WTC11 (cell line): ENCODE measurements at regions not wholly inside any gene's neighbourhood (a gene's known extent, or its start where the extent isn't known, plus 50 kb on each side); places are given as distances from the start of the nearest gene placed in this dataset.

Source experiments
- ATF3 ChIP-seq: sonication (generic); formaldehyde crosslinking; conservative IDR thresholded peaks from 2 replicates; pipeline ENCODE4 v1.8.1; 2022; ENCODE audit warnings: mild to moderate bottlenecking, missing genetic modification reagents
- CREB1 ChIP-seq: sonication (generic); formaldehyde crosslinking; IDR thresholded peaks from 2 replicates; pipeline ENCODE4 v1.8.0; 2023; ENCODE audit warnings: mild to moderate bottlenecking, missing genetic modification reagents
- CREM ChIP-seq: sonication (generic); formaldehyde crosslinking; IDR thresholded peaks from 2 replicates; pipeline ENCODE4 v1.8.1; 2022; ENCODE audit warnings: mild to moderate bottlenecking, missing genetic modification reagents, moderate library complexity
- CTCF ChIP-seq: fragments of 200-600 bp; IDR thresholded peaks from 2 replicates; pipeline ENCODE4 v1.8.0; 2022; ENCODE audit warnings: antibody characterized with exemption
- EMX1 ChIP-seq: fragments of 250-450 bp; sonication (Bioruptor Pico); IDR thresholded peaks from 2 replicates; pipeline ENCODE4 v1.8.0; 2021; ENCODE audit warnings: mild to moderate bottlenecking
- HMGXB4 ChIP-seq: sonication (generic); formaldehyde crosslinking; IDR thresholded peaks from 2 replicates; pipeline ENCODE4 v1.8.1; 2023; ENCODE audit warnings: mild to moderate bottlenecking, moderate library complexity, missing genetic modification reagents
- MAX ChIP-seq: sonication (generic); formaldehyde crosslinking; IDR thresholded peaks from 2 replicates; pipeline ENCODE4 v1.8.0; 2022; ENCODE audit warnings: mild to moderate bottlenecking, missing genetic modification reagents
- NR1H2 ChIP-seq: sonication (generic); formaldehyde crosslinking; IDR thresholded peaks from 2 replicates; pipeline ENCODE4 v1.9.0; 2021; ENCODE audit warnings: mild to moderate bottlenecking, moderate library complexity, missing genetic modification reagents
- TP53 ChIP-seq: sonication (generic); formaldehyde crosslinking; IDR thresholded peaks from 2 replicates; pipeline ENCODE4 v1.8.1; 2023; ENCODE audit warnings: mild to moderate bottlenecking, missing genetic modification reagents

- TF ChIP-seq HMGXB4 (CRISPR knock-in tag) (no peak), ATF3 (CRISPR knock-in tag) (no peak), TP53 (CRISPR knock-in tag) (no peak), CTCF (no peak), CREM (CRISPR knock-in tag) (no peak), MAX (CRISPR knock-in tag) (no peak), CREB1 (CRISPR knock-in tag) (no peak), EMX1 (no peak), NR1H2 (CRISPR knock-in tag) (no peak)
Observed at GRCh38 chr10:83702731-83703130, 436.6 kb upstream of the GHITM start.
